GM18858 (cell line): ENCODE measurements at regions not wholly inside any gene's neighbourhood (a gene's known extent, or its start where the extent isn't known, plus 50 kb on each side); places are given as distances from the start of the nearest gene placed in this dataset.

Source experiments
- ATAC-seq: cut with Tn5 transposase; IDR thresholded peaks from one replicate; pipeline ENCODE4 v1.9.1; 2021; ENCODE audit not compliant: unreplicated experiment

DNA sequence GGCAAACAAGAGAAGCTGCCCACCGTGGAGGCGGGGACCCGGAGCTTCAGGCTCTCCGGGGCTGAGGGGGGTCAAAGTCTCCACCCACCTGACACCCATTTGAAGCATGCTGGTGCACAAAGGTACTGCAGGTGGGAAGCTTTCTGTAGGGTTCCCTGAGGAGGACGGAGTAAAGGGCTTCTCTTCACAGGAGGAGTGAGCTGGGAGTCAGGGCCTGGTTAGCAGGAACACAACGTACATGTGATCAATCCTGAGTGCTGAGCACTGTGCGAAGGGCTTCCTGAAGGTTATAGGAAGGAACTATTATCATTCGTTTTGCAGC lies 252.9 kb upstream of the RPL38 start:
- ATAC-seq = no peak

DNA sequence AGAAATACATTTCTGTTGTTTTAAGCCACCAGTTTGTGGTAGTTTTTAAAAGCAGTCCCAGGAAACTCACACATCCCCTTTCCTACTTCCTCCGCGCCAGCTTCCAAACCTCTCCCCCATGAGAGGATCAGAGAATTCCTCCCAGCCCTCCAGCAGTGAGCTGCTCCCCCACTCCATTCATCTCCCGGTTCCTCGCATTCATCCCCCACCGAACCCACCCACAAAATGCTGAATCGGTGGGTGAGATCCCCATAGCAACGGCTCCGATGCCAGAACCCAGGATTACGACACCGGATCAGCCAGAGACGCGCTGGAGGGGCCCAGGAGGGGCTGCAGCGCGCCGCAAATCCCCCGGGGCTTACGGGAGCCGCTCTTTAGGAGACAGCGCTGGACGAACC lies 251.4 kb upstream of the RPL38 start:
- no peak for ATAC-seq

DNA sequence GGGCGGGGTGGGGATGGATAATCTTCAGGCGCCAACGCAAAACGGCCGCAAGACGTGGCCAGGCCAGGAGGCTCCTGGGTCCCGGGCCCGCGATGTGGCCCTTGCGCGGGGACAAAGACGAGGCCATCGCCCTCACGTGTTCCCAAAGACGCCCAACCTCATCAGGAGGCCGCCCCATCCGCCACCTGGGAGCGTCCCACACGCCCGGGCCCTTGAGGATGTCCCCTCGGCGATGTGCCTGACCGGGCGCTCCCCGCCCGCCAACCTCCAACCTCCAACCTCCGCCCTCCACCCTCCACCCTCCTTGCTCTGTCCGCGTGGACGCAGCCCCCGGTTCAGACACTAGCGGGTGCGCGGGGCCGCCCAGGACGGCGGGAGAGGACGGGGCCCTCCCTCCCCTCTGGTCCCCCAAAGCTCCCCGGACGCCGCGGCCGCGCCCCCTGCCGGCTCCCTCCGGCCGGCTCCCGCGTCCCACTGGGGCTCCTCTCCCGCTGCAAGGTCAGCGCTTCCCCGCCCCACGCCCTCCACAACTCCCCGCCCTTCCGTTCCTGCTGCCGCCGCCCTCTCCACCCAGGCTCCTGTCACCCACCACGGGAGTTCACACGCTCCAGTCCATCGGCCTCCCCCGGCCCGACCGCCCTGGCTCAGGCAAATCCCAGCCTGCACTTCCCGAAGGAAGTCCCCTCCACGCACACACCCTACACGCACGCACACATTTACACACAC lies 250.8 kb upstream of the RPL38 start:
- no peak for ATAC-seq

DNA sequence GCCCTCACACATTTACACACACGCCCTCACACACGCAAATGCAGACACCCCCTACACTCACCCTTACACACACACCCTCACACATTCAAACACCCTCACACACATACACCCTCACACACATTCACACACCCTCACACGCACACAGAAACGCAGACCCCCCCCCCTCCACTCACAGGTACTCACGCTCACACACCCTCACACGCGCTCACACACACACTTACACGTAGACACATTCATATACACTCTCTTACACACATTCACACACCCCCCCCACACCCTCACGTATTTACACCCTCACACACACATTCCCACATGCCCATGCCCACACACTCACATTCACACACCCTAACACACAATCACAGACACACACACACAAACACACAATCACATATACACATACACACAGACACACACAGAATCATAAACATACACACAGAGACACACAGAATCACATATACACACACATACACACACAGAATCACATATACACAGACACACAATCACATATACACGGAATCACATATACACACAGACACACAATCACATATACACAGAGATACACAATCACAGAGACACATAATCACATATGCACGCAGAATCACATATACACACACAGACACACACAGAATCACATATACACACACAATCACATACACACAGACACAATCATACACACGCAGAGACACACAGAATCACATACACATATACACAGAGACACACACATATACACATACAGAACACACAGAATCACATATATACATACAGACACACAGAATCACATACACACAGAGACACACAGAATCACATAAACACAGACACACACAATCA lies 250.1 kb upstream of the RPL38 start:
- ATAC-seq = no peak

DNA sequence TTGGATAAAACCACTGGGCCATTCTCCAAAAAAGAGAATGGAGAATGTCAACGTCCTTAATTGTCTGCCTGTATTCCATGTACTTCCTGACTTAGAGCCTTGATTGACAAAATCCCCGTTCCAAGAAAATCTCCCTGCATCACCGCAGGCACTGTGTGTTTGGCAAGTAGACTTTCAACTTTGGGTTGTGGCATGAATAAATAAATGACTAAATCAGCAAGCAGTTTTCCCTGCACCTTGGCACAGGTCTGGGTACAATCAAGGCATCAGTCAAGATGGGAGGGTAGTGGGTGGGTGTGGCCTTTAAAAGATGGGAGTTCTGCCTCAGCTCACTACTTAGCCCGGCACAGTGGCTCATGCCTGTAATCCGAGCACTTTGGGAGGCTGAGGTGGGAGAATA lies 248.5 kb upstream of the RPL38 start:
- ATAC-seq = no peak

DNA sequence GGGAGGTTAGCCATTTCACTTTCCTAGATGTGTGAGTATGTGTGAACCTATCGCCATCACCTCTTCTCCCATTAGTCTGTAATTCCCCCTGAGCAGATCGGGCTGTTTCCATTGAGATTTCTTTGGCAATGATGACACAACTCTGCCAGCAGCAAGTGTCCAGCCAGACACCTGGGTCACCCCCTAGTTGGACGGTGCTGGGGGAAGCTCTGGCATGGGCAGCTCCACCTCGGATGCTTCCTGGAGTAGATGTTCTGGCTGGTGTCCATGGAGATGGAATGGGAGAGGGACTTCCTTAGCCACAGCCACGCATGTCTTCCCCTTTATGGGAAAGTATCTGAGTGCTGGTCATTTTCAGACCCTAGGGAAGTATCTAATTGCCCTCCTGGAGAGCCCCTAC lies 247.9 kb upstream of the RPL38 start:
- ATAC-seq = no peak

DNA sequence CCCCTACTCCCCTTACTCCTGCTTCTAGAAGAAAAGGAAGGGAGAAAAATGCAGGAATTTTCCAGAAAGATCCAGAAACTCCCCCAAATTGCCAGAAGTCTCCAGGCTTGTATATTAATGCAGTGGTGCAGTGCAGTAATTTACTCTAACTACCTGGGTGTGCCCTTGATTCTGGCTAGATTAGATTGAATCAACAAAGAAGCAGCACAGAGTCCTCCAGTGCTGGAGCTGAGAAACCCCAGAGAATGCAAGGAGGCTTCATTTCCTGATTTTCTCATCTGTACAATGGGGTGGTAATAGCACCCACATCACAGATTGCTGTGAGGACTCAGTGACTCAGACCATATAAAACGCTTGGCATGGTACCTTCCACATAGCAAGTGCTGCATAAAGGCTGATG lies 247.3 kb upstream of the RPL38 start:
- ATAC-seq = no peak

DNA sequence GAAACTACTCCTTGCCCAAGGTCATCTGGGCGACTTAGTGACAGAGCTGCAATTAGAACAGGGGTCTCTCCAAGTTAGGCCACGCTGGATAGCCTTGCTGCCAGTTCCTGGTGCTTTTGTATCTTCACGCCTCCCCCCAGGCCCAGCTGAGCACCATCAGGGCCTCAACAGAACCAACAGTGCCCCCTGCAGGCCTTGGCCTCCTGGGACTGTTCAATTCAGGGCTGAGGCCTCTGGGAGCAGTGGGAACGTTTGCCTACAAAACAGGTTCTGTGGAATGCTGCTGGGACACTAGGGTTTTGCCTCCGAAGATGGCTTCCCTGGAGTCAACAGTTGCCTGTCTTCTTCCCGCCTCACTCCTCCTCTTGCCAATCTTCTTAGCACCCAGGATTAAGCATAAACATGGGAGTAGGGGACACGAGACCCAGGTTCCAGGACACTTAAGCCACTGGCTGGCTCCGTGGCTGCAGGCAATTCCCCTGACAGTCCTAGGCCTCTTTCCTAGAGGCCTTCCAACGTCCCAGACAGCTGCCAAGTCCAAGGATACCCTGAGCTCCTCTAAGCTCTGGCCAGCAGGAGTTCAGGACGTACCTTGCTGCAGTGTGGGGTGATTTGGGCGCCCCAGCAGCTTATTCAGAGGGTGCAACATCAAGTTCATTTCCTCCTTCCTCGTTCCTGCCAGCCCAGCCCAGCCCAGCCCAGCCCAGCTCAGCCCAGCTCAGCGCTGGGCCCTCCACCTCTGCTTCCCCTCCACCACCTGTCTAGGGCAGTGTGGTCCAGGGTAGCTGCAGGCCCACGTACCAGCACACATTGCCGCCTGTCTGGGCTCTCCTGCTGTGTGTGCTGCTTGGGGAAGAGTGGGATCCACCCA lies 246.6 kb upstream of the RPL38 start:
- ATAC-seq = no peak

DNA sequence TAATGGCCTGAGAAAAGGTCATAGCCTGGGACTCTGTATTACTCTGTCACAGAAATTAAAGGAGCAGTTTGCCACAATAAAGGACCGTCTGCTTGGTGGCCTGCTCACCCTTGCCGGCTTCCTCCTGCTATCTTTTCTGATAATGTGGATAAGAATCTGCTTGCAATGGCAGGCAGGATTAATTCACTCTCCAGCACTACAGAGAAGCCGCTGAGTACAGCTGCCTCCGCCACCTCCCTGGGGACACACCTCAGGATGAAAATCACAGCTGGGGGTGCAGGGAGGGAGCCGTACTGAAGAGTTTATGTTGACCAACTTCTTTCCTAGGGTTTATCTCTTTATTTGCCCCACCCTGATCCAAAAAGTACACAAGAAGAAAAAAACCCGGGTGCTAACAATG lies 245.9 kb upstream of the RPL38 start:
- ATAC-seq = no peak

DNA sequence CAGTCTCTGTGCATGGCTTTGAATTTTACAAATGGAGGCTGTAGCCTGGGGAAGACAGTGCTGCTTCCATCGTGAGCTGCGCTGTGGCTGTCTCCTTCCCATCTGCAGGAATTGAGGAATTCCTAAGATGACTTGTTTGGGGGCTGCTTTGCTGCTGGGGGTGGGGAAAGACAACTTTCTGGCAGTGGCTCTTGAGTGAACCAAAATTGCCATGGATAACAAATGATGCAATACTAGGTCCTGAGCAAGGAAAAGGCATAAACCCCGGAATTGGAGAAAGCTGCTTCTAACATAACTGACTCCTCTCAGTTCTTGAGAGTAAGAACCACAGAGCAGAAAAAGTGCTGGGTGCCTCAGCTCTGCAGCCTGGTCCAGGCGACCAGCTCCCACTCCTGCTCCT lies 245.0 kb upstream of the RPL38 start:
- ATAC-seq = no peak

DNA sequence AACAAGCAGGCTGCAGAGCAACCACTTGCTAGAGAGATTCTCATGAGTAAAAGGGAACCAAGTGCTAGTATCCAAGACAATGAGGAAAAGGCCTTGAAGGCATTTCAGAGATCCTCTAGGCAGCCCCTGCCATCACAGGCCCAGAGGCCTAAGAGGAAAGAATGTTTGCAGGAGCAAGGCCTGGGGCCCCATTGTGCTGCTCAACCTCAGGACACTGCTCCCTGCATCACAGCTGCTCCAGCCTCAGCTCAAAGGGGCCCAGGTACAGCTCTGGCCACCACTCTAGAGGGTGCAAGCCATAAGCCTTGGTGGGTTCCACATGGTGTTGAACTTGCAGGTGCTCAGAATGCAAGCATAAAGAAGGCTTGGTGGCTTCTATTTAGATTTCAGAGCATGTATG lies 243.0 kb upstream of the RPL38 start:
- ATAC-seq = no peak

DNA sequence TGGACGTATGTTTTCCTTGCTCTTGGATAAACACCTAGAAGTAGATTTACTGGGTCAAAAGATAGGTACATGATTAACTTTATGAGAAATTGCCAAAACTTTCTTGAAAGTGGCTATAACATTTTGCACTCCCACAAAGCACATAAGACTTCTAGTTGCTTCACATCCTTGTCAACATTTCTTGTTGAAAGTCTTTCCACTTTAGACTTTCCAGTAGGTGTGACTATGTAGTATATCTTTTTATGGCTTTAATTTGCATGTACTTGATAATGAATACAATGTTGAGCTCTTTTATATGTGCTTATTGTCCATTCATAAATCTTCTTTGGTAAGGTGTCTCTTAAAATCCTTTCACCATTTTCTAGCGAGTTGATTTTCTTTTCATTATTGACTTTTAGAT lies 241.2 kb upstream of the RPL38 start:
- ATAC-seq = no peak

DNA sequence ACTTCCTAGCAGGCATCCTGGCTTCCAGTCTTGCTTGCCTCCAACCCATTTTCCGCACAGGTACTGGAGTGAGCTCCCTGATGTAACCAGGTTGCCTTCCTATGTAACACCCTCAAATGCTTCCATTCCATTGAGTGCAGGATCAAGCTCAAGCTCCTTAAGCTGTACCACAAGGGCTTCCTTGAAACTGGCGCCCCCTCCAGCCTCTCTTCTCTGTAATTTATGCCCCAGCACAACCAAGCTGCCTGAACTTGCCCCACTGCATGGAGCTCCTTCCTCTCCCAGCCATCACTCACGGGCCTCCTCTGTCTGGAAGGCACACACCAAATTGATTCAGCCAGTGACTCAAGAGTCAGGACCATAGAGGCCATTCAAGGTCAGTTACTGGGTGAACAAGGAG lies 234.8 kb upstream of the RPL38 start:
- ATAC-seq = no peak

DNA sequence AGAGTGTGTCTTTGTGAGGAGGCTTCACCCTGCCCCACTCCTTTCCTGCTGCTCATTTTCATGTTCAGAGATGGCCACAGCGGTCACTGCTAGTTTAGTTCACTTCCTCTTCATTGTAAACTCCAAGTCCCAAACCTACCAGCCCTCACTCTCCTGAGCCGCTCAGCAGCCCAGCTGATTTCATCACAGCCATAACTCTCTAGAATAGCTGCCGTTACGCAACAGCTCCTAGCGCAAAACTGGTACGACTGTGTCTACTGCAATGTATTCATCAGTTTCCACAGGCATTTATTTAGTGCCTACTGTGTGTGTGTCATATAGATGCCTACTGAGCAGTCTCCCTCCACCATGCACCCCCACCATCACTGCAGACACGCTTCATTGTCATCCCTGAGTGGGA lies 233.5 kb upstream of the RPL38 start:
- no peak for ATAC-seq

DNA sequence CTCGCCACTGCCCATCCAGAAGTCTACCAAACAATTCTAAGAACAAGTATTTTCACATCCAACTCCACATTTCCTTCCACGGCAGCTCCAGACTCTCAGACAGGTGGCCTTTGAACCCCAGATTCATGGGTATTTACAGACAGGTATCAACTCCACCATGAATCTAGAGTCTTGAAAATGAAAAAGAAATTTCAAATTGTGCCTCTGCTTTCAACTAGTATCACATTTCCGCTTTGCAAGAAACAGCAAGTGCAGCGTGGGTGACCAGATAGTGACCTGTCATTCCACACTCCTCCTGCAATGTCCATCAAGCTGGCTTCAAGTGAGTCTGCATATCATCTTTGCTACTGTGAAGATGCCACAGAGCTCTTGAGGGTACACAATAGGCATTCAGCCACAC lies 232.4 kb upstream of the RPL38 start:
- no peak for ATAC-seq

DNA sequence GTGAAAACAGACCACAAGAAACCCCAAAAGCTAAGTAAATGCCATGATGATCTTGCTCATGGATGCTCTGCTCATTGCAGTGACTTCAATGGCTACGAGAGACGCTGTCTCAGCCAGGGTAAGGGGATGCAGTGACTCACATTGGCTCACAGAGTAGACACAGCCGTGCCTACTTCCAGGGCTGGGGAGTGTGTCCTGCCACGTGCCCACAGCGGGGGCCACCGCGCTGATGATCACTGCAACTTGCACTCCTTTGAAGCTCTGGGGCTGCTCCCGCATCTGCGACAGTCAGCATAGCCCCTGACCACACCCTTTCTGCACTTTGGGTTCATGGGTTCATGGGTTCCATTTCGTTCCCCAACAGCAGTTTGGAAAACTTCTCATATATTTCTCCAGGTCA lies 231.4 kb upstream of the RPL38 start:
- no peak for ATAC-seq

DNA sequence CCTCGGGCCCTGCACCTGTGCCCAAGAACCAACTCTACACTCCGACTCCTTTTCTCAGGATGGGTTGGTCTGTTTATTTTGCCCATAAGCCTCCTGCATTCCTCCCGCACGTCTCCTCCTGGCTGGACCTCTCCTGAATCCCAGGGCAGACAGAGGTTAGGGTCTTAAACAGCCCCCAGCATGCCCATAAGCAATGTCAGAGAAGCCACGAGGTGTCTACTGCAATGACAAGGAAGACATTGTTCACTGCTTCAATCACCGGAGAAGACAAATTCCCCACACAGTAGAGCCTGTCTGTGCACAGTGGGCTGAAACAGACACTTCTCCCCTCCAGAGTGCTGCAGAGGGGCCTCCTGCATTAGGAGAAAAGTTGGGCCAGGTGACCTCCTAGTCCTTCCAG lies 230.6 kb upstream of the RPL38 start:
- ATAC-seq = no peak

DNA sequence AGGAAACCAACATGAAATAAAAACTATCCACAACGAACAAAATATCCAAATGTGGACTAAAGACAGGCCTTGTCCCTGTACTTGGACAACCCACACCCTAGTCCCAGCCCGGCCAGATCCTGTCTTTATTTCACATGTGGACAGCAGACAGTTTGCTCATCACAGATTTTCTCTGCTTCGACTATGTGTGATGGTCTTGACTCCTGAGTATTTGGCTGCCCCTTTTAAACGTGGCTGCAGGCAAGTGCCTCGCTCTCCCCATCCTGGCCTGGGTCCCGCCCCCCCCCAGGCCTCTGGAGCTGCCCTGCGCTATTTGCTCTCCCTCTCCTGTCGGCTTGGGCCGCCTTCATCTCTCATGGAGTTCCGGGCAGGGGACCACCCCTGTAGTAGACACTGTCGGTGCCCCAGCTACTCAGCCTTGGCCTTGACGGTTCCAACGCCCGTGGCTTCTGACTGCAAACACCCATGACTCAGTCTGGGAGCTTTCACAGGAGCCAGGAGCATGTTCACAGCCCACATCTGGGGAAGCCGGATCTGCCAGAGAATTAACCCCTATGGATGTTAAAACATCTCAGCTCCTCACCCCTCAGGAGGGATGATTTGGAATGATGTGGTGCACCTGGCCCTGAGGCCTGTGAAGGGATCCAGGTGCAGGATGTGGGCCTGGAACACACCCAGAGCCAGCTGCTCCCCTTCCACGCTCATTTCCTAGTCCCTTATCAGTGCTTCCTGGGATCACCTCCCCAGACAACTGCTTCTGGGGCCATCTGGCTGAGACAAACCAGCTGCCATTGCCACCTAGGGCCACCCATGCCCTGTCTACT lies 229.7 kb upstream of the RPL38 start:
- no peak for ATAC-seq

DNA sequence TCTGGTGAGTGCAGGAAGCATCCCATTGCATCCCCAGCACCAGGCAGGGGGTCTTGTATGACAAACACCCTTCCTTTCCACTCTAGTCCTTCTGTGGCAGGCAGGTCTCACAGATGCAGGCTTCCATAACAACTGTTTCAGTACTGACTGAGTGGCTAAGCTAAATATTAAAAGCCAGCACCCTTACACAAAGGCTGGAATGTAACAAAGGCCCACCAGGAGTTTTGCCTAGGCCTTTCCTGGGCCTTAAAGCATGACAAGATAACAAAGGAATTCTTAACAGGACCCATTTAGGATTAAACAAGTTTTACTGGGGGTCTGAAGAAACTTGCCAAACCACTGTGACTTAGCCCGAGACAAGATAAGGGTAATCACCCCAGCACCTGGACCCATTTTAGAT lies 228.9 kb upstream of the RPL38 start:
- no peak for ATAC-seq

DNA sequence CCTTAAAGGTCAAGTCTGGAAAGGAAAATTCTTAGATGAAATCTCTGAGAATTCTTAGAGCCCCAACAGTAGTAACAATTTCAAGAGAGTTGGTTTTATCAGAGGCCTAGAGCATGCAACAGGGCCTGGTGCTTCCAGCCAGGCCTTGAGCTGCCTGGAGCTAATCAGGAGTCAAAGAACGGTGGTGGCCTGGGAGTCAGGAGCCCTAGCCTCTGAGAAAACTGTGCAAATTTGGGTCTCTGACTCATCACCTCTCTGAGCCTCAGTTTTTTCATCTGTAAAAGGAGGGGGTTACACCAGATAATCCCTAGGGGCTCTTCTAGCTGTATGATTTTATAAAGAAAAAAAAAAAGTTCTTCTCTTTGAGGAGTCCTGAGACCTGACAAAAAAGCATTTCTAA lies 227.3 kb upstream of the RPL38 start:
- no peak for ATAC-seq
